CD4-positive, alpha-beta T cell treated with Interleukin-15 for 4 hours (primary cell): ENCODE measurements at regions not wholly inside any gene's neighbourhood (a gene's known extent, or its start where the extent isn't known, plus 50 kb on each side); places are given as distances from the start of the nearest gene placed in this dataset.
"Not testable (repeated sequence)": the region's sequence is repeated elsewhere in the genome, so short reads cannot be mapped to it uniquely, and the experiment has no call there.

Experiments used
- DNase-seq: peaks from one replicate; pipeline ENCODE4 v3.0.0-alpha.2; 2020; ENCODE audit warnings: low spot score

GRCh38 chrX:5695971-5696370 lies 532.7 kb downstream of the NLGN4X start:
- no peak for DNase-seq

GRCh38 chrX:5683996-5684395 lies 544.7 kb downstream of the NLGN4X start:
- DNase-seq, result no peak

GRCh38 chrX:5681159-5681558 lies 547.5 kb downstream of the NLGN4X start:
- DNase-seq, result no peak

GRCh38 chrX:5674036-5674435 lies 554.6 kb downstream of the NLGN4X start:
- DNase-seq, result no peak

- DNase-seq, result no peak
Measured at GRCh38 chrX:5672099-5672498, 556.6 kb downstream of the NLGN4X start.

GRCh38 chrX:5666689-5667088 lies 562.0 kb downstream of the NLGN4X start:
- DNase-seq, result not testable (repeated sequence)

GRCh38 chrX:5656544-5656943 lies 572.1 kb downstream of the NLGN4X start:
- DNase-seq, result no peak

GRCh38 chrX:5650904-5651303 lies 577.8 kb downstream of the NLGN4X start:
- DNase-seq, result no peak

GRCh38 chrX:5648941-5649568 lies 579.6 kb downstream of the NLGN4X start:
- no peak for DNase-seq

GRCh38 chrX:5646818-5647217 lies 581.8 kb downstream of the NLGN4X start:
- no peak for DNase-seq

- no peak for DNase-seq
Measured at GRCh38 chrX:5644776-5645175, 583.9 kb downstream of the NLGN4X start.

GRCh38 chrX:5640071-5640470 lies 588.6 kb downstream of the NLGN4X start:
- no peak for DNase-seq

- DNase-seq, result no peak
Measured at GRCh38 chrX:5638572-5638971, 590.1 kb downstream of the NLGN4X start.

GRCh38 chrX:5632887-5633286 lies 595.8 kb downstream of the NLGN4X start:
- no peak for DNase-seq

- no peak for DNase-seq
Measured at GRCh38 chrX:5632061-5632614, 596.5 kb downstream of the NLGN4X start.

- DNase-seq, result no peak
Measured at GRCh38 chrX:5617666-5618065, 611.0 kb downstream of the NLGN4X start.

GRCh38 chrX:5595570-5595969 lies 633.1 kb downstream of the NLGN4X start:
- no peak for DNase-seq

GRCh38 chrX:5586726-5587125 lies 641.9 kb downstream of the NLGN4X start:
- DNase-seq, result no peak

GRCh38 chrX:5575407-5575806 lies 653.3 kb downstream of the NLGN4X start:
- no peak for DNase-seq

GRCh38 chrX:5568934-5569333 lies 659.7 kb downstream of the NLGN4X start:
- no peak for DNase-seq

GRCh38 chrX:5559386-5559785 lies 669.3 kb downstream of the NLGN4X start:
- no peak for DNase-seq

- DNase-seq, result no peak
Measured at GRCh38 chrX:5549512-5549911, 679.2 kb downstream of the NLGN4X start.

- DNase-seq, result no peak
Measured at GRCh38 chrX:5537098-5537497, 691.6 kb downstream of the NLGN4X start.

GRCh38 chrX:5536261-5536660 lies 692.4 kb downstream of the NLGN4X start:
- no peak for DNase-seq
